GM23338 (cell line): ENCODE measurements at regions not wholly inside any gene's neighbourhood (a gene's known extent, or its start where the extent isn't known, plus 50 kb on each side); places are given as distances from the start of the nearest gene placed in this dataset.

Source experiments
- ATAC-seq: fragments of 200-7000 bp; cut with Tn5 transposase; 3 replicates; pipeline ENCODE4 v1.9.1; 2020
- DNase-seq: peaks from one replicate; pipeline ENCODE4 v3.0.0-alpha.2; 2015; ENCODE audit warnings: low spot score
- H2AFZ ChIP-seq: fragments of 200-600 bp; sonication (generic); 2 replicates; pipeline ENCODE4 v1.8.0; 2016; ENCODE audit warnings: antibody characterized with exemption, mild to moderate bottlenecking, moderate library complexity
- H3F3A ChIP-seq: fragments of 200-600 bp; sonication (generic); replicated peaks from 2 replicates; pipeline ENCODE4 v1.8.0; 2017; ENCODE audit warnings: antibody characterized with exemption, mixed run types, low read depth
- H3K27ac ChIP-seq: fragments of 200-600 bp; sonication (generic); 2 replicates; pipeline ENCODE4 v1.6.1; 2016; ENCODE audit warnings: low read depth
- H3K27me3 ChIP-seq: fragments of 200-600 bp; sonication (generic); 2 replicates; pipeline ENCODE4 v1.8.0; 2016; ENCODE audit warnings: mild to moderate bottlenecking, mixed run types, moderate library complexity; ENCODE audit not compliant: insufficient read depth
- H3K36me3 ChIP-seq: fragments of 200-600 bp; sonication (generic); 2 replicates; pipeline ENCODE4 v1.8.0; 2016; ENCODE audit warnings: mild to moderate bottlenecking; ENCODE audit not compliant: insufficient read depth
- H3K4me1 ChIP-seq: fragments of 200-600 bp; sonication (generic); 2 replicates; pipeline ENCODE4 v1.8.0; 2016; ENCODE audit warnings: mild to moderate bottlenecking, moderate library complexity; ENCODE audit not compliant: insufficient read depth
- H3K4me2 ChIP-seq: fragments of 200-600 bp; sonication (generic); 2 replicates; pipeline ENCODE4 v1.7.1; 2017; ENCODE audit warnings: mixed run types
- H3K4me3 ChIP-seq: fragments of 200-600 bp; sonication (generic); 2 replicates; pipeline ENCODE4 v1.6.1; 2016; ENCODE audit warnings: mixed run types
- H3K79me2 ChIP-seq: fragments of 200-600 bp; sonication (generic); replicated peaks from 2 replicates; pipeline ENCODE4 v1.8.0; 2017; ENCODE audit warnings: mild to moderate bottlenecking; ENCODE audit not compliant: insufficient read depth
- H3K9me2 ChIP-seq: fragments of 200-600 bp; sonication (generic); 2 replicates; pipeline ENCODE4 v1.8.0; 2017; ENCODE audit not compliant: insufficient read depth
- H4K20me1 ChIP-seq: fragments of 200-600 bp; sonication (generic); replicated peaks from 2 replicates; pipeline ENCODE4 v1.8.0; 2017; ENCODE audit warnings: mild to moderate bottlenecking; ENCODE audit not compliant: insufficient read depth
- H3K27ac Mint-ChIP-seq: 2 replicates; pipeline ENCODE4 v1.8.0; 2020; ENCODE audit warnings: inconsistent platforms, mild to moderate bottlenecking, moderate library complexity, mixed read lengths
- H3K27me3 Mint-ChIP-seq: 3 replicates; pipeline ENCODE4 v1.8.0; 2022; ENCODE audit warnings: low read depth, mild to moderate bottlenecking, moderate library complexity, mixed read lengths, inconsistent platforms; ENCODE audit not compliant: insufficient read depth, poor library complexity
- H3K36me3 Mint-ChIP-seq: 3 replicates; pipeline ENCODE4 v1.8.0; 2021; ENCODE audit warnings: low read depth, mild to moderate bottlenecking, inconsistent platforms, moderate library complexity, mixed read lengths
- H3K4me1 Mint-ChIP-seq: 3 replicates; pipeline ENCODE4 v1.8.0; 2020; ENCODE audit warnings: mild to moderate bottlenecking, inconsistent platforms, mixed read lengths
- H3K4me3 Mint-ChIP-seq: 3 replicates; pipeline ENCODE4 v1.8.0; 2021; ENCODE audit warnings: moderate library complexity, mild to moderate bottlenecking, inconsistent platforms, mixed read lengths
- H3K9me3 Mint-ChIP-seq: 3 replicates; pipeline ENCODE4 v1.8.0; 2020; ENCODE audit warnings: moderate library complexity, mild to moderate bottlenecking, inconsistent platforms, mixed read lengths
- CTCF ChIP-seq, 2 experiments: fragments of 200-600 bp in 1 of 2; sonication (generic) in 1 of 2; conservative IDR thresholded peaks; 2 replicates each; pipeline versions ENCODE4 v1.5.1 to v1.6.1; 2016 to 2017; ENCODE audit warnings: antibody characterized with exemption in 2 of 2, low read depth in 2 of 2, mild to moderate bottlenecking in 2 of 2, moderate library complexity in 1 of 2
- ETS1 ChIP-seq: IDR thresholded peaks from 2 replicates; pipeline ENCODE4 v1.6.1; 2016; ENCODE audit warnings: antibody characterized with exemption
- POLR2AphosphoS5 ChIP-seq: IDR thresholded peaks from 2 replicates; pipeline ENCODE4 v1.6.1; 2016; ENCODE audit warnings: antibody characterized with exemption, low read depth
- STAT1 ChIP-seq: IDR thresholded peaks from one replicate; pipeline ENCODE4 v1.6.1; 2016; ENCODE audit warnings: antibody characterized with exemption; ENCODE audit not compliant: unreplicated experiment
- ZNF114 ChIP-seq: fragments of 250-450 bp; sonication (Bioruptor Pico); IDR thresholded peaks from 2 replicates; pipeline ENCODE4 v1.5.0; 2020; ENCODE audit warnings: mild to moderate bottlenecking, moderate library complexity
- ZNF462 ChIP-seq: fragments of 250-450 bp; sonication (Bioruptor Pico); IDR thresholded peaks from 2 replicates; pipeline ENCODE4 v1.5.0; 2020; ENCODE audit warnings: mild to moderate bottlenecking, moderate library complexity

DNA sequence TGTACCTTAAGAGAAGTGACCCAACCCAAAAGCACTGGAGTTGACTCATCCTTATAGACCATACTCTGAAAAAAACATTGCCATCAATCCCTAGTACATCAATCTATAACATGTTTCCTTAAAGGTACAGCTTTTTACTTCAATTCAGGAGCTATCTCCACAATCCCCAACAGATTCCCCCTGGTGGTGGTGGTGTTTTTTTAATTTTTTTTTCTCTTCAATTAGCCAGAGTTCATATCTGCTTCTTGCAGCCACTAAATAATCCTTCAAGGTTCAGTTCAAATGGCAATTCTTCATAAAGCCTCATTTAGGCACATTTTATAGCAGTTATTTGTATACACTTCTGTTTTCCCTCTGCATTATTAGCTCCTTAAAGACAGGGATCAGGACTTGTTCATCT is 60.7 kb upstream of the KDR start:
- H2AFZ ChIP-seq: no peak overlapping the region

GRCh38 chr4:55186700-55187099 is 61.3 kb upstream of the KDR start:
- H2AFZ ChIP-seq: no peak overlapping the region
- Mint-ChIP-seq H3K27ac (0 out of 2 replicates have a peak overlapping the region, but pooled peaks have one; percentile 33), H3K27me3 (peaks cover 7% of the 10 kb centered on the region), H3K36me3 (peaks cover 31% of the 10 kb centered on the region), H3K4me1 (peaks cover 53% of the 10 kb centered on the region), H3K4me3 (no peak overlapping the region; the same call in 2 of the 3 replicates), H3K9me3 (peaks cover 23% of the 10 kb centered on the region)
- peak overlapping the region; percentile 3; the same call in 1 of the 2 replicates for H3K4me3 ChIP-seq
- no peaks in the 10 kb centered on the region for H3K79me2 ChIP-seq
- H3K27ac ChIP-seq: peak overlapping the region; percentile 77; the same call in 1 of the 2 replicates
- H3K9me2 ChIP-seq: peaks cover 6% of the 10 kb centered on the region; the same call in 1 of the 2 replicates
- H3K4me2 ChIP-seq: peak overlapping the region; percentile 54
- H3K27me3 ChIP-seq: no peaks in the 10 kb centered on the region
- H3K36me3 ChIP-seq: no peaks in the 10 kb centered on the region
- no peaks in the 10 kb centered on the region for H3F3A ChIP-seq
- no peaks in the 10 kb centered on the region for H4K20me1 ChIP-seq
- ATAC-seq (peak; percentile 63), DNase-seq (peak; percentile 70)
- H3K4me1 ChIP-seq: peaks cover 40% of the 10 kb centered on the region
- TF ChIP-seq ETS1 (no peak), CTCF (conservative IDR thresholded peaks at IDR 0.05; ENCODE audit: low read depth in 2 of 2) (no peak), STAT1 (no peak), ZNF114 (CRISPR knock-in tag) (no peak), ZNF462 (CRISPR knock-in tag) (0 out of 2 replicates have a peak, but pooled peaks have one; percentile 12)

More for the DNA sequence above, 60.7 kb upstream of the KDR start:
- Histone ChIP-seq H3K27ac (0 out of 2 replicates have a peak overlapping the region, but pooled peaks have one; percentile 30), H3K27me3 (no peaks in the 10 kb centered on the region), H3K9me2 (peaks cover 6% of the 10 kb centered on the region; the same call in 1 of the 2 replicates), H3F3A (no peaks in the 10 kb centered on the region), H4K20me1 (no peaks in the 10 kb centered on the region), H3K36me3 (no peaks in the 10 kb centered on the region), H3K4me2 (peak overlapping the region; percentile 54), H3K4me1 (peaks cover 45% of the 10 kb centered on the region), H3K79me2 (no peaks in the 10 kb centered on the region), H3K4me3 (peak overlapping the region; percentile 3; the same call in 1 of the 2 replicates)
- Mint-ChIP-seq H3K4me3 (no peak overlapping the region), H3K9me3 (peaks cover 19% of the 10 kb centered on the region; the same call in 2 of the 3 replicates), H3K27ac (no peak overlapping the region), H3K4me1 (peaks cover 59% of the 10 kb centered on the region), H3K27me3 (peaks cover 7% of the 10 kb centered on the region), H3K36me3 (peaks cover 26% of the 10 kb centered on the region)
- ATAC-seq (no peak), DNase-seq (peak; percentile 36)
- TF ChIP-seq POLR2AphosphoS5 (no peak), CTCF (conservative IDR thresholded peaks at IDR 0.05; ENCODE audit: low read depth in 2 of 2) (peak in 1 of 2 experiments; percentile 58; a peak in 3 of 4 replicates)
